Right kidney (tissue), 1 donor: ENCODE measurements at regions not wholly inside any gene's neighbourhood (a gene's known extent, or its start where the extent isn't known, plus 50 kb on each side); places are given as distances from the start of the nearest gene placed in this dataset.
"Not testable (repeated sequence)": the region's sequence is repeated elsewhere in the genome, so short reads cannot be mapped to it uniquely, and the experiment has no call there.

Experiments
- DNase-seq: peaks from one replicate; pipeline ENCODE4 v3.0.0-alpha.2; 2016

- no peak for DNase-seq
Measured at GRCh38 chr2:59871830-59872229, 681.6 kb downstream of the BCL11A start.

GRCh38 chr2:59868981-59869380 is 684.5 kb downstream of the BCL11A start:
- DNase-seq = no peak

- DNase-seq = no peak
Measured at GRCh38 chr2:59866436-59866835, 687.0 kb downstream of the BCL11A start.

GRCh38 chr2:59858540-59858939 is 694.9 kb downstream of the BCL11A start:
- DNase-seq = no peak

- no peak for DNase-seq
Measured at GRCh38 chr2:59857109-59857508, 696.3 kb downstream of the BCL11A start.

- DNase-seq = no peak
Measured at GRCh38 chr2:59856391-59856790, 697.1 kb downstream of the BCL11A start.

- no peak for DNase-seq
Measured at GRCh38 chr2:59853032-59853431, 700.4 kb downstream of the BCL11A start.

- no peak for DNase-seq
Measured at GRCh38 chr2:59851836-59852475, 701.5 kb downstream of the BCL11A start.

- no peak for DNase-seq
Measured at GRCh38 chr2:59850554-59850953, 702.9 kb downstream of the BCL11A start.

GRCh38 chr2:59833941-59834340 is 719.5 kb downstream of the BCL11A start:
- DNase-seq = no peak

GRCh38 chr2:59830601-59831000 is 722.9 kb downstream of the BCL11A start:
- DNase-seq = no peak

- DNase-seq = no peak
Measured at GRCh38 chr2:59827677-59828076, 725.8 kb downstream of the BCL11A start.

- no peak for DNase-seq
Measured at GRCh38 chr2:59826177-59826576, 727.3 kb downstream of the BCL11A start.

GRCh38 chr2:59824314-59824713 is 729.1 kb downstream of the BCL11A start:
- no peak for DNase-seq

GRCh38 chr2:59816075-59816474 is 737.4 kb downstream of the BCL11A start:
- DNase-seq = no peak

GRCh38 chr2:59810283-59810682 is 743.2 kb downstream of the BCL11A start:
- DNase-seq = not testable (repeated sequence)

GRCh38 chr2:59806486-59806885 is 747.0 kb downstream of the BCL11A start:
- no peak for DNase-seq

- DNase-seq = no peak
Measured at GRCh38 chr2:59804732-59805131, 748.7 kb downstream of the BCL11A start.

GRCh38 chr2:59803586-59803985 is 749.9 kb downstream of the BCL11A start:
- DNase-seq = no peak

- DNase-seq = no peak
Measured at GRCh38 chr2:59798687-59799232, 754.7 kb downstream of the BCL11A start.

- DNase-seq = no peak
Measured at GRCh38 chr2:59791004-59791618, 762.3 kb downstream of the BCL11A start.

GRCh38 chr2:59790186-59791003 is 763.1 kb downstream of the BCL11A start:
- no peak for DNase-seq

- DNase-seq = no peak
Measured at GRCh38 chr2:59789523-59789922, 763.9 kb downstream of the BCL11A start.
